HG02970 (cell line): ENCODE measurements at regions not wholly inside any gene's neighbourhood (a gene's known extent, or its start where the extent isn't known, plus 50 kb on each side); places are given as distances from the start of the nearest gene placed in this dataset.

ENCODE experiments used
- ATAC-seq: cut with Tn5 transposase; IDR thresholded peaks from one replicate; pipeline ENCODE4 v1.9.1; 2021; ENCODE audit warnings: mild to moderate bottlenecking, moderate library complexity, moderate number of reproducible peaks; ENCODE audit not compliant: unreplicated experiment, low FRiP score

DNA sequence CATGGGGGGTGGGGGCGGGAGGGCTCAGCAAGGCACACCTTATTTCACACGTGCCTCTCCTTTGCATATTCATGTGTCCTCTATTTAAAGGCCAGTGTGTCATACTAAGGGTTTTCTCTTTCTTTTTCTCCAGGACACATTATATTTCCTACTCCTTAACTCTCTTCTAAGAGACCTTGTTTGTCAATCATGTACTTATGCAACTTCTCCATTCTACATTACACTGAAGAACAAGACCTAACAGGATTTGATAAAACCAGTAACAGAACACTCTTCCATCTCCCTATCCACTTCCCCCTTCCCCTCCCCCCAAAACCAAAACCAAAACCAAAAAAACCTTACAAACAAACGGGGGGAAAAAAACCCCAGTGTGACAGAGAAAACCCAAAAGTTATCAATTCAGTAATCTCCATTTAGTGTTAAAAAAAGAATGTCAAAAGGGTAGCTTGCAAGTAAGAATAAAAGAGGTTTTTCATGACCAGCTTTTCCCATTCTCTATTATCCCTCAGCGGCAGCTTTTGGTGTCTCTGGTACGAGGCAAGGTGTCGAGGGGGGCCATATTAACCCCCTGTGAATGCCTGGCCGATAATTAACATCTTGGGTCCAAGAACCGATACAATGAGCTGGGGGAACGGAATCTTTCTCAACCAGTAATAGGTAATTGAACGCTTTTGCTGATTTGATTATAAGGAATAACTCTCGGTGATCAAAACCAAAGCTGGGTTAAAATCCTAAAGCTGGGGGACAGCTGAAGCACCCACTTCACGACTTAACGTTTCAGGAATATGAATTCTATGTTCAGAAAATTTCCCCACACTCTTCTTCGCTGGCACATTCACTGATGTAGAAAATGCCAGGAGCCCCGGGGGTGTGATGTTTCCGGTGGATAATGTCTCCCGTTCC lies 191.0 kb upstream of the TCF4 start:
- ATAC-seq: no peak

GRCh38 chr18:55777666-55778304 lies 189.8 kb upstream of the TCF4 start:
- ATAC-seq: no peak

DNA sequence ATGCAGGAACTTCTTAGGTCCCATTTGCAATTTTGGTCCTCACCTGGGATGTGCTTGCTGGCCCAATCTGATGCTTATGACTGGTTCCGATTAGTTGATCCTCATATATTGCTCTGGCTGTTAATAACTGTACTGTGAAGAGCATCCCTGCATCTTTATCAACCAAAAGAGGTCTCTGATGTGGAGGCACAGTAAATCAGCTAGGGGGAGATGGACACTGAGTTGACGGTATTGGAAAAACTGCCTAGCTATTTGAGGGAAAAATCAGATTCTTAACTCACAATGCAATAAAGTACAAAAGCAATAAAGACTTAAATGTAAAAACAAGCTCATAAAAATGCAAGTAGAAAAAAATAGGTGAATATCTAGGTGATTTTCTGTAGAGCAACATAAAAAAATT lies 188.0 kb upstream of the TCF4 start:
- ATAC-seq: no peak

GRCh38 chr18:55774505-55774904 lies 186.5 kb upstream of the TCF4 start:
- no peak for ATAC-seq

DNA sequence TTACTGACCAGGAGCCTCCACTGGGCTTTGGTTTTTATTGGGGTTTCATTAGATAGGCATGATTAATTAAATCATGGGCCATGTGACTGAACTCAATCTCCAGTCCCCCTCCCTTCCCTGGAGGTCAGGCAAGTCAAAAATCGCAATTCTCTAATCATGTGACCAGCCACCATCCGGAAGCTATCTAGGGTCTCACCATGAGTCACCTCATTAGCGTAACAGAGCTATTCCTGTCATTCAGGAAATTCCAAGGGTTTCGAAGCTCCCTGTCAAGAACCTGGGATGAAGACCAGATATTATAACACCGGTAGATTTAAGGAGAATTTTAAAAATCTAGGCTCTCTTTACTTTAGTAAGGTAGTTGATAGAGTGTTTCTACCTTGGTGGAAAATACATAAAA lies 180.3 kb upstream of the TCF4 start:
- ATAC-seq: no peak

- no peak for ATAC-seq
These were observed 176.4 kb upstream of the TCF4 start for GRCh38 chr18:55764386-55764785.

GRCh38 chr18:55763805-55764204 lies 175.8 kb upstream of the TCF4 start:
- ATAC-seq: no peak

DNA sequence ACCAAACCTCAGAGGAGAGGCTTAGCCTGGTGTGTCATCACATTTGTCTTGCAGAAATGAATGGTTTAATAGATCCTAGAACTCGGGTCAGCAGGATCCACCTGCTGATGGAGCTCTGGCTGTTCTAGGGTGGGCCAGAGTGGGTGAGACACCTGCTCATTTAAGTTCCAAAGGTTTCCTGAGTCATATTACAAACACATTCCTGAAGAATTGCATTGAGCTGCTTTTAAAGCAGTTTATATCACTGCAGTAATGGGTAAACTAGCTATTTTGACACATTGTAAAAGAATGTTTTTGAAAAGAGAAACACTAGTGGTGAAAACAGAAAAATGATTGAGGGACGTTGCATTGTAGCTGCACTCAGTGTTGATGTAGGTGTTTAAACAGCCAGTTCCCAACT lies 175.3 kb upstream of the TCF4 start:
- no peak for ATAC-seq

DNA sequence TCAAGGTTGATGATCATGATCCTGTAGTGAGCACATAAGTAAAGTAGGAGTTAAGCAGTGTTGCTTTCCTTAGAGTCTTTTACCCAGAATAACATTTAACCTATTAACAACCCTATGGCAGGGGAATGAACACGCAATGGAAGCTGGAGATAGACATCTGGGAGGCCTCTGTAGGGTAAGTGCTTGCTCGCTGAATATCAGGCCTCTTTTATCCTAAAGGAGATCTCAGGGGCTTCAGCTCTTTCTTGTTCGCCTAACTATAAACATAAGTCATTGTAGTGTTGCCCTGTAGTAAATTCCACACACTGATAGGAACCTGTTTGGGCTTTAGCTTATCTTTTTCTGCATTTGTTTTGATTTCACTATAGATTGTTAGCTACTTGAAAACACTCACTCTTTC lies 174.4 kb upstream of the TCF4 start:
- no peak for ATAC-seq

GRCh38 chr18:55753643-55754263 lies 165.8 kb upstream of the TCF4 start:
- ATAC-seq: no peak

GRCh38 chr18:55751476-55751875 lies 163.5 kb upstream of the TCF4 start:
- no peak for ATAC-seq

DNA sequence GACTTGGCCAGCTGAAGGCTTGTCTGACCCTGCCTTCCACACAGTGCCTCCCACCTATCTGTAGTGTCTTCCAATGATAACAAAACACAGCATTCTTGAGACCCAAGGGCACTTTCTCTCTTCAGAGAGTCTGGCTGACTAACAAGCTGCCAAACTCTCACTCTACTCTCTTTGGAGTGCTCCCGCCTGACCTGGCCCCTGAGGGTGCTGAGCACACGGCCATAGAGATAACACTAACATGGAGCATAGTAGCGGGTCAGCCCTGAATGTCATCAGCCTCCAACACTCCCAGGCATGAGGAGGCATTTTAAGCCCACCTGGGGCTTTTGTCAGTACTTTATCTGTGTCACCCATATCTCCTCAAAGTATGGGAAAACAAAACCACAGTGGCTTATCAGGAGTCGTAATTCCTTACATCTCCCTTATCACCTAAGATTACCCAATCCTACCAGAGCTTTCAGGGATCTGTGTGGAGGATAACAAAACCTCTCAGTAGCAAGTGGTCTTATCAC lies 160.3 kb upstream of the TCF4 start:
- no peak for ATAC-seq

DNA sequence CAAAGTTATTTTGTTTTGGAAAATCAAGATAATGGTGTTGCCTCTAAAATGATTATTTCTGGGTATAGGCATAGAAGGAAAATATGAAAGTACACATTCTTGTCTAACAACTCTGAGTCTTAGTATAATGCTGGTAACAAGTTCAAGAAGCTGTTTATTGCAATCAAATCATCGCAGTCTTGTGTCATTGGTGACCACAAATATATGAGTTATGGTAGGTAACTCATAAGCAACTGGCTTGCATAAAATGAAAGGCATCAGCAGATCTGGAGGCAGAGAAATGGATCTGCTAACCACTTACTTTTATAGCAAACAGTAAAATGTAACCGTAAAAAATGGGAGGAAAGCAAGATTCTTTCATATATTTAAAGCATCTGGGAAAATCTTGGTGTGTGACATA lies 156.2 kb upstream of the TCF4 start:
- no peak for ATAC-seq

DNA sequence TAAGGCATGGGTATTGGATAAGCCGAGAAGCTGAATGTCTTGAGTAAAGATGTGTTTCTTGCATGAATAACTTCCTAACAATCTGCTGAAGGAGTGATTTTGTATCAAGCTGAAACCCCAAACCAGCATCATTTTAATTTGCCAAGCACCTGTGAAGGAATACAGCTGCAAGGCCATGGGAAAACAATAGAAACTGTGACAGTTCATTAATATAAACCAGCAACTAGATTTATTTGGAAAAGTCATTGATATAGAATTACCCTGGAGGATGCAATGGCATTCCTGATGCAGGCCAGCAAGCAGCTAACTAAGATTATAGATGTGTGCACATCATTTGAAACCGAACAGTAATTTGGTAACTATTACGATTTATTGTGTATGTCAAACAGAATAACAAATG lies 155.7 kb upstream of the TCF4 start:
- no peak for ATAC-seq

DNA sequence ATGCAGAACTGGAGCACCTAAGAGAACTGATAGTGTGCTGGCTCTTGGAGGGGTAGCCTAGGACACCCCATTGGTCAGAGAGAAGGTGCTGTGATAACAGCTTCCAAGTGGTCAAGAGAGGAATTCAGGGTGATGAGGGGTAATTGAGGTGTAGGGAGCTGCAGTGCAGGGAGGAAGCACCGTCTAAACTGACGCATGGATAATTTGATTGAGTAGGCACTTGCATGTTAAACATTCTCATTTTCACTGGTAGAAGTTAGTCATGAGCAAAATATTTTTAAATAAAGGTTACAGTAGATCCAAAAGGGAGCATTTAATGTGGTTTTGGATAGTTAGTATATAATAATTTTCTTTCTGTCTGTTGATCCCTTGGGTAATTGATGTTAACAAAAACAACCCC lies 155.1 kb upstream of the TCF4 start:
- ATAC-seq: no peak

DNA sequence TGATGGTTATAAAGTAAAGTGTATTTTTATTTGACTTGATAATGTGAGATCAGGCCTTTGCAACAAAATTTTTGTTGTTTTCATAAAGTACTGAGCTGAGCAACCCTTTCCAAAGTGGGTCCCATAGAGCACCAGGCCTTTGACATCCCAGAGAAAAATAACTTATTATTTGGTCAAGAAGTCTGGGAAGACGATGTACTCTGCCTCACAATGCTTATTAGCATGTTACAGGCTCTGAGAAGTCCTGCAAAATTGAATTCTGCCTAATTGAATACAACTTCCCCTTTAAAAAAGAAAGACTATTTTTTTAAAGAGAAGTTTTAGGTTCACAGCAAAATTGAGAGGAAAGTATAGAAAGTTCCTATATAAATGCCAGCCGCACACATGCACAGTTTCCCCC lies 151.5 kb upstream of the TCF4 start:
- ATAC-seq: no peak

GRCh38 chr18:55738483-55739114 lies 150.6 kb upstream of the TCF4 start:
- no peak for ATAC-seq

GRCh38 chr18:55737781-55738468 lies 149.9 kb upstream of the TCF4 start:
- ATAC-seq: no peak

GRCh38 chr18:55737266-55737665 lies 149.3 kb upstream of the TCF4 start:
- ATAC-seq: no peak

GRCh38 chr18:55735969-55736368 lies 148.0 kb upstream of the TCF4 start:
- no peak for ATAC-seq
